ENCODE measurements at regions not wholly inside any gene's neighbourhood (a gene's known extent, or its start where the extent isn't known, plus 50 kb on each side); places are given as distances from the start of the nearest gene placed in this dataset.
"Not testable (repeated sequence)": the region's sequence is repeated elsewhere in the genome, so short reads cannot be mapped to it uniquely, and the experiment has no call there.

- no peak for DNase-seq (ENCODE audit: insufficient read length, low spot score)
- FAIRE-seq, result no peak
Observed at GRCh38 chr12:20154052-20154451, 214.3 kb upstream of the PDE3A start.

- FAIRE-seq, result no peak
- no peak for DNase-seq (ENCODE audit: insufficient read length, low spot score)
Observed at GRCh38 chr12:20155374-20155773, 213.0 kb upstream of the PDE3A start.

GRCh38 chr12:20160899-20161298 lies 207.4 kb upstream of the PDE3A start:
- DNase-seq (ENCODE audit: insufficient read length, low spot score); FAIRE-seq: not testable (repeated sequence)

- DNase-seq (ENCODE audit: insufficient read length, low spot score) (no peak), FAIRE-seq (no peak)
Observed at GRCh38 chr12:20174528-20175175, 193.7 kb upstream of the PDE3A start.

- no peak for DNase-seq (ENCODE audit: insufficient read length, low spot score)
- no peak for FAIRE-seq
Observed at GRCh38 chr12:20175704-20176388, 192.5 kb upstream of the PDE3A start.

GRCh38 chr12:20181416-20182180 lies 186.7 kb upstream of the PDE3A start:
- FAIRE-seq, result no peak
- no peak for DNase-seq (ENCODE audit: insufficient read length, low spot score)

GRCh38 chr12:20183563-20183962 lies 184.8 kb upstream of the PDE3A start:
- FAIRE-seq (no peak), DNase-seq (ENCODE audit: insufficient read length, low spot score) (no peak)

- FAIRE-seq, result no peak
- DNase-seq (ENCODE audit: insufficient read length, low spot score), result no peak
Observed at GRCh38 chr12:20184514-20184913, 183.8 kb upstream of the PDE3A start.

GRCh38 chr12:20187456-20187855 lies 180.9 kb upstream of the PDE3A start:
- DNase-seq (ENCODE audit: insufficient read length, low spot score) (no peak), FAIRE-seq (no peak)

- no peak for FAIRE-seq
Observed at GRCh38 chr12:20188930-20189653, 179.2 kb upstream of the PDE3A start.

GRCh38 chr12:20189767-20190166 lies 178.6 kb upstream of the PDE3A start:
- no peak for FAIRE-seq
- no peak for DNase-seq (ENCODE audit: insufficient read length, low spot score)

More at GRCh38 chr12:20188930-20189653, 179.2 kb upstream of the PDE3A start:
- no peak for DNase-seq (ENCODE audit: insufficient read length, low spot score)

GRCh38 chr12:20194171-20194570 lies 174.2 kb upstream of the PDE3A start:
- FAIRE-seq (no peak), DNase-seq (ENCODE audit: insufficient read length, low spot score) (no peak)

GRCh38 chr12:20196767-20197166 lies 171.6 kb upstream of the PDE3A start:
- DNase-seq (ENCODE audit: insufficient read length, low spot score), result no peak
- no peak for FAIRE-seq

GRCh38 chr12:20197411-20197810 lies 170.9 kb upstream of the PDE3A start:
- DNase-seq (ENCODE audit: insufficient read length, low spot score) (no peak), FAIRE-seq (no peak)

- DNase-seq (ENCODE audit: insufficient read length, low spot score), result no peak
- FAIRE-seq, result no peak
Observed at GRCh38 chr12:20199780-20200179, 168.6 kb upstream of the PDE3A start.

- DNase-seq (ENCODE audit: insufficient read length, low spot score) (no peak), FAIRE-seq (no peak)
Observed at GRCh38 chr12:20201733-20202132, 166.6 kb upstream of the PDE3A start.

GRCh38 chr12:20205854-20206253 lies 162.5 kb upstream of the PDE3A start:
- no peak for FAIRE-seq

GRCh38 chr12:20206410-20206809 lies 161.9 kb upstream of the PDE3A start:
- FAIRE-seq, result no peak
- no peak for DNase-seq (ENCODE audit: insufficient read length, low spot score)

More at GRCh38 chr12:20205854-20206253, 162.5 kb upstream of the PDE3A start:
- DNase-seq (ENCODE audit: insufficient read length, low spot score), result no peak

- DNase-seq (ENCODE audit: insufficient read length, low spot score), result no peak
- no peak for FAIRE-seq
Observed at GRCh38 chr12:20210621-20211215, 157.6 kb upstream of the PDE3A start.

- DNase-seq (ENCODE audit: insufficient read length, low spot score), result no peak
- FAIRE-seq, result no peak
Observed at GRCh38 chr12:20211541-20211940, 156.8 kb upstream of the PDE3A start.

- DNase-seq (ENCODE audit: insufficient read length, low spot score), result no peak
- no peak for FAIRE-seq
Observed at GRCh38 chr12:20211981-20212421, 156.3 kb upstream of the PDE3A start.
